ENCODE measurements at regions not wholly inside any gene's neighbourhood (a gene's known extent, or its start where the extent isn't known, plus 50 kb on each side); places are given as distances from the start of the nearest gene placed in this dataset.

GRCh38 chr18:38966841-38967240 lies 1401.2 kb upstream of the CELF4 start:
- no peak for TF ChIP-seq CTCF (IDR thresholded peaks at IDR 0.05; ENCODE audit: unreplicated experiment)
- H3K4me1 Mint-ChIP-seq (ENCODE audit: insufficient read depth, unreplicated experiment), result no peaks in the 10 kb centered on the region
- intact Hi-C loops (cut with micrococcal nuclease), result no loop called here
- no peak for DNase-seq (ENCODE audit: unreplicated experiment)
- ChIA-PET CTCF (interaction anchor here (0.7 kb wide), 1 partner anchor 9 kb away, joined by 3 read pairs; no protein-coding TSS in a partner anchor), POLR2A (no interaction called here)
- H3K9me3 Mint-ChIP-seq (ENCODE audit: unreplicated experiment), result no peaks in the 10 kb centered on the region
- BruUV-seq (replicated peaks), result no TSS peak
- no peaks in the 10 kb centered on the region for H3K27me3 Mint-ChIP-seq (ENCODE audit: insufficient read depth, unreplicated experiment)
- no peak overlapping the region for H3K4me3 Mint-ChIP-seq (ENCODE audit: unreplicated experiment)
- H3K36me3 Mint-ChIP-seq (ENCODE audit: insufficient read depth, unreplicated experiment), result no peaks in the 10 kb centered on the region
- H3K27ac Mint-ChIP-seq (ENCODE audit: low read depth, unreplicated experiment), result no peak overlapping the region

- POLR2A ChIA-PET, result no interaction called here
- H3K36me3 Mint-ChIP-seq (ENCODE audit: insufficient read depth, unreplicated experiment), result no peaks in the 10 kb centered on the region
- no peaks in the 10 kb centered on the region for H3K9me3 Mint-ChIP-seq (ENCODE audit: unreplicated experiment)
- H3K4me1 Mint-ChIP-seq (ENCODE audit: insufficient read depth, unreplicated experiment), result no peaks in the 10 kb centered on the region
- TF ChIP-seq CTCF (IDR thresholded peaks at IDR 0.05; ENCODE audit: unreplicated experiment), result no peak
- no peak for DNase-seq (ENCODE audit: unreplicated experiment)
- no TSS peak for BruUV-seq (replicated peaks)
- no peak overlapping the region for H3K27ac Mint-ChIP-seq (ENCODE audit: low read depth, unreplicated experiment)
- intact Hi-C loops (cut with micrococcal nuclease), result no loop called here
- H3K4me3 Mint-ChIP-seq (ENCODE audit: unreplicated experiment), result no peak overlapping the region
- H3K27me3 Mint-ChIP-seq (ENCODE audit: insufficient read depth, unreplicated experiment), result no peaks in the 10 kb centered on the region
- CTCF ChIA-PET, result interaction anchor here (0.6 to 0.7 kb wide), 2 partner anchors 18 to 838 kb away, joined by 4 read pairs; no protein-coding TSS in a partner anchor
Measured at GRCh38 chr18:38963943-38964660, 1398.5 kb upstream of the CELF4 start.

- intact Hi-C loops (cut with micrococcal nuclease), result no loop called here
- no peaks in the 10 kb centered on the region for H3K9me3 Mint-ChIP-seq (ENCODE audit: unreplicated experiment)
- no peaks in the 10 kb centered on the region for H3K36me3 Mint-ChIP-seq (ENCODE audit: insufficient read depth, unreplicated experiment)
- DNase-seq (ENCODE audit: unreplicated experiment), result no peak
- no peak for TF ChIP-seq CTCF (IDR thresholded peaks at IDR 0.05; ENCODE audit: unreplicated experiment)
- ChIA-PET CTCF (no interaction called here), POLR2A (no interaction called here)
- H3K4me1 Mint-ChIP-seq (ENCODE audit: insufficient read depth, unreplicated experiment), result no peaks in the 10 kb centered on the region
- no TSS peak for BruUV-seq (replicated peaks)
- H3K27me3 Mint-ChIP-seq (ENCODE audit: insufficient read depth, unreplicated experiment), result no peaks in the 10 kb centered on the region
- H3K27ac Mint-ChIP-seq (ENCODE audit: low read depth, unreplicated experiment), result no peak overlapping the region
- no peak overlapping the region for H3K4me3 Mint-ChIP-seq (ENCODE audit: unreplicated experiment)
Measured at GRCh38 chr18:38961880-38962279, 1396.3 kb upstream of the CELF4 start.

DNA sequence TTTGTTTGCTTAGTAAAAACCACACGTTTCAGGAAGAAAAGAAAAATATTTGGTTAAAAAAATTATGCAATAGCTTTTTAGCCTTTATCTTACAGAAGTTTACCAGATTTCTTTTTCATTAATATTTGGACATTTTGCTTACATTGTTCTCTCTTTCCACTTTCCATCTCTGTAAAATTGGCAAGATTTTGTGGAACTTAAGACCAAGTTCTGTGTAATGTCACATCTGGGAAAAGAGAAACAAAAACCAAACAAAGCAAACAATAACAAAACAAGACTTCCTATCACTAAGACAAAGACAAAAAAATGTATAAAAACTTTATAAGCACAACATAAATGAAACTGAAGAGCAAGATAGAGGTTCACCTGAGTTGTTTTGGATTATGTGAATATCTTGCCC lies 1392.1 kb upstream of the CELF4 start:
- Mint-ChIP-seq H3K4me1 (ENCODE audit: insufficient read depth, unreplicated experiment) (no peaks in the 10 kb centered on the region), H3K4me3 (ENCODE audit: unreplicated experiment) (no peak overlapping the region), H3K36me3 (ENCODE audit: insufficient read depth, unreplicated experiment) (no peaks in the 10 kb centered on the region), H3K27me3 (ENCODE audit: insufficient read depth, unreplicated experiment) (no peaks in the 10 kb centered on the region), H3K27ac (ENCODE audit: low read depth, unreplicated experiment) (no peak overlapping the region), H3K9me3 (ENCODE audit: unreplicated experiment) (no peaks in the 10 kb centered on the region)
- no peak for DNase-seq (ENCODE audit: unreplicated experiment)
- no TSS peak for BruUV-seq (replicated peaks)
- intact Hi-C loops (cut with micrococcal nuclease), result no loop called here
- no peak for TF ChIP-seq CTCF (IDR thresholded peaks at IDR 0.05; ENCODE audit: unreplicated experiment)
- ChIA-PET CTCF (no interaction called here), POLR2A (no interaction called here)

Measured in MCF 10A (cell line).